GM19035 (cell line): ENCODE measurements at regions not wholly inside any gene's neighbourhood (a gene's known extent, or its start where the extent isn't known, plus 50 kb on each side); places are given as distances from the start of the nearest gene placed in this dataset.
"Not testable (repeated sequence)": the region's sequence is repeated elsewhere in the genome, so short reads cannot be mapped to it uniquely, and the experiment has no call there.

Source experiments
- ATAC-seq: cut with Tn5 transposase; IDR thresholded peaks from one replicate; pipeline ENCODE4 v1.9.1; 2021; ENCODE audit not compliant: unreplicated experiment

DNA sequence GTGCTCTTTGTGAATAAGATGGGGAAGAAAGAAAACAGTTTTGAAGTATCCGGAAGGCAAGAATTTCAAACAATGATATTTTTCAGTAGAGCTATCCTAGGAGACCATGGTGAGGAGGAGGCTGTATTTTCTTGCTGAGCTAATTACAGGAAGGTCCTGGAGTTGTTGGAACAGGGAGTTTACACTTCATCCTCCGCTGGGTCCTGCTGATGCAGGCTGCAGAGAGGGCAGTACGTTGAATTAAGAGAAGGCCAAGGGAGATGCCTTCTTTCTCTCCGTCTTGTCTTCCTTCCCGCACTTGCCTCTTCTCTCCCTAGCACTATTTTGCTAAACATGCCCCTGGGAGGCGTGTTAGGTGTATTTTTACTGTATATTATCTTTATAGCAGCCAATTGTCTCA lies 60.0 kb upstream of the EDAR start:
- ATAC-seq: no peak

- no peak for ATAC-seq
Observed at GRCh38 chr2:109048163-109048562, 59.1 kb upstream of the EDAR start.

- ATAC-seq: not testable (repeated sequence)
Observed at GRCh38 chr2:109047569-109047968, 58.5 kb upstream of the EDAR start.

DNA sequence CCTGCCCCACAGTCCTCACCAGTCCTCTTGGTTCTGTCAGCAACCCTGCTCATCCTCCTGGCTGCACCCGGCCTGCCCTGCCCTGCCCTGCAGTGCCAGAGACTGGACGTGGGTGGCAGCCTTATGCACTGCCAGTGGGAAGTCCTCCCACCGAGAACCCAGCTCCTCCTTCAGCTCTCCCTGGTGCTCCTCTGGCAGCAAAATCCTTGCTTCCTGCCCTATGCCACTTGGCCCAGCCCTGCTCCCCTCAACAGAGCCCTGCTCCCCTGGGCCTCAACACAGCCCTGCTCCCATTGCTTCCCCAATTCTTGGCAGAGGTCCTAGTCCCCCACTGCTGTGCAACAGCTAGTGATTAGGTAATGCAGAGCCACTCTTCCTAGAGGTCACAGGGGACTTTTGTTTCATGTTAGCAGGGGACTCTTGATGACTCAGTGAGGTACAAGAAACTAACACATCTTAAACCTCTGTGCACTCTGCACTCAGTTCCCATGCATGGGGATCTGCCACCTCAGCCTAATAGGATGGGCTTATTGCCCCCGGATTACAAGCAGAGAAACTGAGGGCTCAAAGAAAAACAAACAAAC lies 58.0 kb upstream of the EDAR start:
- peak; percentile 73 for ATAC-seq

DNA sequence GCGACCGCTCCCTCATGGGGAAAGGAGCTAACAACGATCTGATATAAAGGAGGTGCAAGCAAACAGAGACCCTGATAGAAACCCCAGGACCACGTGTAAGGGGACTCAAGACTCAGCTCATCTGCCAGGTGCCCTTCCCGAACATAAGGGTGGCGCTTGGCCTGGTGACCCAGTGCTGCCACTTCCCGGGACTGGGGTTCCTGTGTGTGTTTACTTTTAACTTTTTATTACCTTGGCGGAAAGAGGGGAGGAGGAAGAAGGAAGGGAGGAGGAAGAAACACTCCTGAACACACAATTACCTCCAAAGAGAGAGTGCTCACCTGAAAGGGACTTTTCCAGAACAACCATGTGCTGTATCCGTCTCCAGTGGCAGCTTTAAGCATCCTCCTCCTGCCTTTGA lies 56.5 kb upstream of the EDAR start:
- ATAC-seq: no peak

- ATAC-seq: no peak
Observed at GRCh38 chr2:109038992-109039391, 50.0 kb upstream of the EDAR start.
